RWPE2 (cell line): ENCODE measurements at regions not wholly inside any gene's neighbourhood (a gene's known extent, or its start where the extent isn't known, plus 50 kb on each side); places are given as distances from the start of the nearest gene placed in this dataset.

Experiments
- ATAC-seq: fragments of 200-7000 bp; cut with Tn5 transposase; 3 replicates; pipeline ENCODE4 v1.9.1; 2021; ENCODE audit warnings: low read depth
- DNase-seq: peaks from one replicate; pipeline ENCODE4 v3.0.0-alpha.2; 2020; ENCODE audit warnings: low spot score
- H3K27ac ChIP-seq: fragments of 450-650 bp; 2 replicates; pipeline ENCODE4 v1.5.1; 2017; ENCODE audit warnings: mild to moderate bottlenecking; ENCODE audit not compliant: poor library complexity, severe bottlenecking
- H3K27me3 ChIP-seq: fragments of 250-450 bp; sonication (Bioruptor Pico); 2 replicates; pipeline ENCODE4 v1.5.1; 2021; ENCODE audit warnings: mild to moderate bottlenecking, moderate library complexity; ENCODE audit not compliant: insufficient read depth, poor library complexity, severe bottlenecking
- H3K36me3 ChIP-seq: fragments of 250-450 bp; sonication (Bioruptor Pico); 2 replicates; pipeline ENCODE4 v1.5.1; 2020; ENCODE audit warnings: low read depth, mild to moderate bottlenecking, moderate library complexity
- H3K4me1 ChIP-seq: fragments of 250-450 bp; sonication (Bioruptor Pico); 2 replicates; pipeline ENCODE4 v1.5.1; 2021; ENCODE audit warnings: mild to moderate bottlenecking, moderate library complexity; ENCODE audit not compliant: insufficient read depth, poor library complexity, severe bottlenecking
- H3K4me3 ChIP-seq: fragments of 250-450 bp; sonication (Bioruptor Pico); 2 replicates; pipeline ENCODE4 v1.5.1; 2021; ENCODE audit warnings: mild to moderate bottlenecking, moderate library complexity; ENCODE audit not compliant: severe bottlenecking
- H3K9me3 ChIP-seq: fragments of 250-450 bp; sonication (Bioruptor Pico); 2 replicates; pipeline ENCODE4 v1.5.1; 2021; ENCODE audit warnings: mild to moderate bottlenecking, moderate library complexity; ENCODE audit not compliant: severe bottlenecking
- TF ChIP-seq, protein P1 (sequence below): fragments of 450-650 bp; IDR thresholded peaks from one replicate; pipeline ENCODE4 v1.5.1; 2017; ENCODE audit warnings: mild to moderate bottlenecking, moderate library complexity; ENCODE audit not compliant: poor library complexity, severe bottlenecking

DNA sequence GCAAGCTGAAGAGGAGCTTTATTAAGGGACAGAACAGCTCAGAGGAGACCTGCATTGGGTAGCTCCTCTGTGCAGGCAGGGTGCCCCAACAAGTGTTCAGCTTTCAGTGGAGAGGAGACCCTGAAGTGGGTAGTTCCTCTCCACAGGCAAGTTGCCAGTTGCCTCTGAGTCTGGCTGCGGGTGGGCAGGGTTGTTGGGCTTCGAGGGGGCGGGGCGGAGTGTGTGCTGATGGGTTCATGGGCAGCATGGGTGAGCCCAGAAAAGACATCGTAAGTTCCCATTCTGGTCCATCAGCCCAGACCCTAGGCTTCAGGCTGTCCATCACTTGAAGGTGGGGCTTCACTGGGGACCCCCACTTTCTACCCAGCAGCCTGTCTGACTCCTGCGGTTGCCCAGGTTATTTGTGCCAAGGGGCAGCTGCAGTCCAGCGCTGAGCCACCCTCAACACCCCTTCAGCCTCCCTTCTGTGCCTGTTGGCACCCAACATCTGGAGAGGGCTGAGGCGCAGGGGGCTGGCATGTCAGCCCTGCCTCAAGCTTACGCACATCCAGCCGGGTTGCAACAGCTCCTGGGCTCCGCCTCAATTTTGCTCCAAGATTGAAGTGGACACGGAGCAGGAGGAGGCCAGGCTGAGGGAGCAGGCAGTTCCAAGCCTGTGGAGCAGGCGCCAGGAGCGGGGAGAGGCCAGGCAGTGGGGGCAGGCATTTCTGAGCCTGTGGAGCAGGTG is 350.5 kb upstream of the PCDH20 start:
- Histone ChIP-seq H3K9me3 (no peaks in the 10 kb centered on the region), H3K27me3 (no peaks in the 10 kb centered on the region), H3K4me3 (no peak overlapping the region), H3K27ac (no peak overlapping the region), H3K36me3 (no peaks in the 10 kb centered on the region), H3K4me1 (no peaks in the 10 kb centered on the region)
- no peak for ATAC-seq
- TF ChIP-seq, protein P1, sequence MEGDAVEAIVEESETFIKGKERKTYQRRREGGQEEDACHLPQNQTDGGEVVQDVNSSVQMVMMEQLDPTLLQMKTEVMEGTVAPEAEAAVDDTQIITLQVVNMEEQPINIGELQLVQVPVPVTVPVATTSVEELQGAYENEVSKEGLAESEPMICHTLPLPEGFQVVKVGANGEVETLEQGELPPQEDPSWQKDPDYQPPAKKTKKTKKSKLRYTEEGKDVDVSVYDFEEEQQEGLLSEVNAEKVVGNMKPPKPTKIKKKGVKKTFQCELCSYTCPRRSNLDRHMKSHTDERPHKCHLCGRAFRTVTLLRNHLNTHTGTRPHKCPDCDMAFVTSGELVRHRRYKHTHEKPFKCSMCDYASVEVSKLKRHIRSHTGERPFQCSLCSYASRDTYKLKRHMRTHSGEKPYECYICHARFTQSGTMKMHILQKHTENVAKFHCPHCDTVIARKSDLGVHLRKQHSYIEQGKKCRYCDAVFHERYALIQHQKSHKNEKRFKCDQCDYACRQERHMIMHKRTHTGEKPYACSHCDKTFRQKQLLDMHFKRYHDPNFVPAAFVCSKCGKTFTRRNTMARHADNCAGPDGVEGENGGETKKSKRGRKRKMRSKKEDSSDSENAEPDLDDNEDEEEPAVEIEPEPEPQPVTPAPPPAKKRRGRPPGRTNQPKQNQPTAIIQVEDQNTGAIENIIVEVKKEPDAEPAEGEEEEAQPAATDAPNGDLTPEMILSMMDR: no peak
- DNase-seq: no peak

DNA sequence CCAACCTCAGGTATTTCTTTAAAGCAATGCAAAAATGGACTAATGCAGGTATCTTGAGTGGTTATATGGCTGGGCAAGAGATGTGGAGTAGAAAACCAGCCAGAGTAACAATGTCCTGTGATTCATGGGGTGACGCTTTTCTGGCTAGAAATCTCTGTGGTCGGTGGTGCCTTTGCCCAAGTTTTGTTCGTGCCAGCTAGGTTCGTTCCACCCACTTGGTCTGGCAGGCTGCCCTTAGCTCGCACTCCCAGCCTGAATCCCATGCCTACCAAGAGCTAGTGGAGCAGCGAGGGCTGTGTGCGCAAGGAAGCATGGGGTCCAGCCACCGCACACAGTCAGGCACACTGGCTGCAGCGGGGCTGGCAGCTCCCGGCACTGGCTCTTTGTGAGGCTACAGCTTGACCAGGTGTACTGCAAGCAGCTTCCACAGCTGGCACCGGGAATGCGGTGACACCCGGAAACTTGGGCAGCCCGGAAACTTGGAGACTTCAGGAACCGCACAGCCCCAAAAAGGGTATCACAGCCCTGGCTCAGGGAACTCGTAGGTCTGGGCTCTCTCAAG is 349.6 kb upstream of the PCDH20 start:
- Histone ChIP-seq H3K4me3 (no peak overlapping the region), H3K9me3 (no peaks in the 10 kb centered on the region), H3K27me3 (no peaks in the 10 kb centered on the region), H3K27ac (no peak overlapping the region), H3K36me3 (no peaks in the 10 kb centered on the region), H3K4me1 (no peaks in the 10 kb centered on the region)
- TF ChIP-seq, protein P1: no peak
- DNase-seq (no peak), ATAC-seq (no peak)

DNA sequence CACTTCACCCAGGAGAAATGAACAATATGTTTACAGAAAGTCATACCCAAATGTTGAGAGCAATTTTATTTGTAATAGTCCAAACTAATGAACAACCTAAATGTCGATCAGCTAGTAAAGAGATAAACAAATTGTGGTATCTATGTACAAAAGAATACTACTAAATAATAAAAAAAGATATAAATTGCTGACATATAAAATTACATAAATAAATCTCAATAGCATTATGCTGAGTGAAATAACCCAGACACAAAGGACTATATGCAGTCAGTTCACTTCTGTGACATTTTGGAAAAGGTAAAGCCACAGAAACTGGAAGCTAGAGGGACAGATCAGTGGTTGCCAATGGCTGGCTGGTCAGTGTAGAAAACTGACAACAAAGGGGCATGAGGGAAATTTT is 346.0 kb upstream of the PCDH20 start:
- H3K4me3 ChIP-seq: no peak overlapping the region
- no peaks in the 10 kb centered on the region for H3K4me1 ChIP-seq
- TF ChIP-seq, protein P1: no peak
- no peak for DNase-seq
- no peaks in the 10 kb centered on the region for H3K27me3 ChIP-seq
- no peaks in the 10 kb centered on the region for H3K36me3 ChIP-seq
- H3K9me3 ChIP-seq: no peaks in the 10 kb centered on the region
- H3K27ac ChIP-seq: no peak overlapping the region
- ATAC-seq: no peak

DNA sequence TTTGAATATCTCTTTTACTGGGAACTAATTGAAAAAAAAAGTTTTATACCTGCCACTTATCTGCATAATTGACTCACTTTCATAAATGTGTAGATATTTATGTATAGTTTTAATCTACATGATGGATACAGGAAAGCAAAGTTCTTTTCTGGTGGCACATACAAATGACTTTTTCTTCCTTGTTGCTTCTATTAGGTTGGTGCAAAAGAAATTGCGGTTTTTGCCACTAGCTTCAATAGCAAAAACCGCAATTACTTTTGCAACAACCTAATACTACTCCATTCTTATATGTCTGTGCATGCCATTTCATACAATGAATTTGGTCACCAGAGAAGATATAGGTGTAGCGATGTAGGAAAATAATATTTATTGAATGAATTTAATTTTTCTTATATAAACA is 344.5 kb upstream of the PCDH20 start:
- H3K27ac ChIP-seq: no peak overlapping the region
- DNase-seq (no peak), ATAC-seq (no peak)
- TF ChIP-seq, protein P1: no peak
- no peaks in the 10 kb centered on the region for H3K36me3 ChIP-seq
- no peaks in the 10 kb centered on the region for H3K9me3 ChIP-seq
- no peak overlapping the region for H3K4me3 ChIP-seq
- H3K27me3 ChIP-seq: no peaks in the 10 kb centered on the region
- no peaks in the 10 kb centered on the region for H3K4me1 ChIP-seq

DNA sequence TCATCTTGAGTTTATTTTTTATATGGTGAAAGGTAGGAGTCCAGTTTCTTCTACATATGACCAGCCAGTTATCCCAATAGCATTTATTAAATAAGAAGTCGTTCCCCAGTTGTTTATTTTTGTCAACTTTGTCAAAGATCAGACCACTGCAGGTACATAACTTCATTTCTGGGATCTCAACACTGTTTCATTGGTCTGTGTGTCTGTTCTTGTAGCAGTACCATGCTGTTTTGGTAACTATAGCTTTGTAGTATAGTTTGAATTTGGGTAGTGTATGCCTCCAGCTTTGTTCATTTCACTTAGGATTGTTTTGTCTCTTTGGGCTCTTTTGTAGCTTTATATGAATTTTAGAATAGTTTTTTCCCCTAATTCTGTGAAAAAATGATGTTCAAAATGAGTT is 340.4 kb upstream of the PCDH20 start:
- Histone ChIP-seq H3K36me3 (no peaks in the 10 kb centered on the region), H3K27ac (no peak overlapping the region), H3K4me1 (no peaks in the 10 kb centered on the region), H3K9me3 (no peaks in the 10 kb centered on the region), H3K27me3 (no peaks in the 10 kb centered on the region), H3K4me3 (no peak overlapping the region)
- TF ChIP-seq, protein P1: no peak
- ATAC-seq (no peak), DNase-seq (no peak)
